ENCODE measurements at regions not wholly inside any gene's neighbourhood (a gene's known extent, or its start where the extent isn't known, plus 50 kb on each side); places are given as distances from the start of the nearest gene placed in this dataset.

DNA sequence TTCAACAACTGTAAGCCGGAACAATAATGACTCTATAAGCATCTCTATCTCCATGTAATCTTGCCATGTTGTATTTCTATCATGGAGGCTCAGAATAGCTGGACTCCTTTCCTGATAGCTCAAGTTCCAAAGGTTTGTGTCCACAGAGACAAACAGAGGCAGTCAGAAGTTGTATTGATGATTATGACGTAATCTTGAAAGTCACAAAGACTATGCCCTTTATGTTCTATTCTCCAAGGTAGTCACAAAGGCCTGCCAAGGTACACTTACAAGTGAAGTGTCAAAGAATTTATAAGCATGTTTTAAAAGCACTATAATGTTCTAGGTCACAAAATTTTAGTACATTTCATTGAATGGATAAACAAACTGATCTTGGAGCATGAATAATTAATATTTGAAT lies 542.2 kb downstream of the CDH11 start:
- no peaks in the 10 kb centered on the region for H3K27me3 ChIP-seq
- no peaks in the 10 kb centered on the region for H3K9me3 ChIP-seq
- H3K27ac ChIP-seq: no peak overlapping the region
- no peaks in the 10 kb centered on the region for H3K36me3 ChIP-seq
- no peak overlapping the region for H3K4me3 ChIP-seq
- DNase-seq (ENCODE audit: low spot score in 2 of 2): no peak
- intact Hi-C loops (cut with DNase I): no loop called here
- H3K4me1 ChIP-seq: no peaks in the 10 kb centered on the region
- TF ChIP-seq, protein P1, sequence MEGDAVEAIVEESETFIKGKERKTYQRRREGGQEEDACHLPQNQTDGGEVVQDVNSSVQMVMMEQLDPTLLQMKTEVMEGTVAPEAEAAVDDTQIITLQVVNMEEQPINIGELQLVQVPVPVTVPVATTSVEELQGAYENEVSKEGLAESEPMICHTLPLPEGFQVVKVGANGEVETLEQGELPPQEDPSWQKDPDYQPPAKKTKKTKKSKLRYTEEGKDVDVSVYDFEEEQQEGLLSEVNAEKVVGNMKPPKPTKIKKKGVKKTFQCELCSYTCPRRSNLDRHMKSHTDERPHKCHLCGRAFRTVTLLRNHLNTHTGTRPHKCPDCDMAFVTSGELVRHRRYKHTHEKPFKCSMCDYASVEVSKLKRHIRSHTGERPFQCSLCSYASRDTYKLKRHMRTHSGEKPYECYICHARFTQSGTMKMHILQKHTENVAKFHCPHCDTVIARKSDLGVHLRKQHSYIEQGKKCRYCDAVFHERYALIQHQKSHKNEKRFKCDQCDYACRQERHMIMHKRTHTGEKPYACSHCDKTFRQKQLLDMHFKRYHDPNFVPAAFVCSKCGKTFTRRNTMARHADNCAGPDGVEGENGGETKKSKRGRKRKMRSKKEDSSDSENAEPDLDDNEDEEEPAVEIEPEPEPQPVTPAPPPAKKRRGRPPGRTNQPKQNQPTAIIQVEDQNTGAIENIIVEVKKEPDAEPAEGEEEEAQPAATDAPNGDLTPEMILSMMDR (IDR thresholded peaks at IDR 0.05): no peak

DNA sequence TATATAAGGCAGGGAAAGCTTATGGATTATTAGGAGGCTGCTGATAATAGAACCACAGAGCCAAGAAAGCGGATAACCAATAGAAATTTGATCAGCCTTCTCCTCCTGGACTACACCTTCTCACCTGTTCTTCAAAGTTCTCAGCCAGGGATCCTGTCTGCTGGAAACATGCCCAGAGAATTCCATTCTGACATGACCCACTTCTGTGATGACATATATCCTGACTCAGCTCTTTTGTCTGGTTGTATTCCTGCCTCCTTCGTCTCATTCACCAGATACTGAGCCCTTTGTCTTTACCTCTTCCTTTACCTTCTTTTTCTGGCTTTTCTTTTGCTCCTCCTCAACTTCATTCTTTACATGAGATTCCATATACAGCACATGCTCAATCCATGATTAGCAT lies 576.1 kb downstream of the CDH11 start:
- Histone ChIP-seq H3K4me3 (no peak overlapping the region), H3K9me3 (no peaks in the 10 kb centered on the region), H3K4me1 (no peaks in the 10 kb centered on the region), H3K27me3 (no peaks in the 10 kb centered on the region), H3K36me3 (no peaks in the 10 kb centered on the region), H3K27ac (no peak overlapping the region)
- DNase-seq (ENCODE audit: low spot score in 2 of 2): no peak
- intact Hi-C loops (cut with DNase I): no loop called here
- TF ChIP-seq, protein P1 (IDR thresholded peaks at IDR 0.05): no peak

DNA sequence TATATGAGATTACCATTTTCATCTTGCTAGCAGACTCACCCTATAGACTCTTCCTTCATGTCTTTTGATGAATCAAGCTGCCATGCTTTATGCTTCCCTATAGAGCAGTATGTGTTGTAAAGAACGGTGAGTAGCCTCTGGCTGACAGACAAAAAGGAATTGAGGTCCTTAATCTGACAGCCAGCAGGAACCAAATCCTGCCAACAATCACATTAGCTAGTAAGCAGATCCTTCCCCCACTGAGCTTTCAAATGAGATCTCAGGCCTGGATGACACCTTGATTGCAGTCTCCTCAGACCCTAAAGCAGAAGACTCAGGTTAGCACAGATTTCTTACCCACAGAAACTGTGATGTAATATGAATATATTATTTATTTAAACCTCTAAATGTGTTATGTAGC lies 577.0 kb downstream of the CDH11 start:
- no peaks in the 10 kb centered on the region for H3K4me1 ChIP-seq
- no peak overlapping the region for H3K4me3 ChIP-seq
- H3K27me3 ChIP-seq: no peaks in the 10 kb centered on the region
- H3K9me3 ChIP-seq: no peaks in the 10 kb centered on the region
- intact Hi-C loops (cut with DNase I): no loop called here
- TF ChIP-seq, protein P1 (IDR thresholded peaks at IDR 0.05): no peak
- H3K36me3 ChIP-seq: no peaks in the 10 kb centered on the region
- no peak overlapping the region for H3K27ac ChIP-seq
- no peak for DNase-seq (ENCODE audit: low spot score in 2 of 2)

DNA sequence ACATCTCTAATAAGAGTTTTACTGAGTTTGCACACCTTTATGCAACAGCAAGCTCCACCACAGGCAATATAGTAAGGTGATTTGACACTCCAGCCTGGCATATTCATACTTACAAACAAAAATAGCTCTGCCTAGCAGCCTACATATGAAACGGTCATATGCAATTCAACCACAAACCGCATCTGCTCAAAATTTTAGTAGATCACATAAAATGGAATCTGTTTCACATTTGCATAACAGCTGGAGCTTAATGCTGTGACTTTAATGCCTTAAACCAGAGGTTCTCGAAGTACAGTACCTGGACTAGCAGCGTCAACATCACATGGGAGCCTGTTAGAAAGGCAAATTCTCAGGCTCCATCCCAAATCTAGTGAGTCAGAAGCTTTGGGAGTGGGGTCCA lies 578.4 kb downstream of the CDH11 start:
- no peaks in the 10 kb centered on the region for H3K36me3 ChIP-seq
- no peak for DNase-seq (ENCODE audit: low spot score in 2 of 2)
- no peaks in the 10 kb centered on the region for H3K9me3 ChIP-seq
- no peak overlapping the region for H3K4me3 ChIP-seq
- H3K27ac ChIP-seq: no peak overlapping the region
- TF ChIP-seq, protein P1 (IDR thresholded peaks at IDR 0.05): no peak
- H3K4me1 ChIP-seq: no peaks in the 10 kb centered on the region
- intact Hi-C loops (cut with DNase I): no loop called here
- no peaks in the 10 kb centered on the region for H3K27me3 ChIP-seq

DNA sequence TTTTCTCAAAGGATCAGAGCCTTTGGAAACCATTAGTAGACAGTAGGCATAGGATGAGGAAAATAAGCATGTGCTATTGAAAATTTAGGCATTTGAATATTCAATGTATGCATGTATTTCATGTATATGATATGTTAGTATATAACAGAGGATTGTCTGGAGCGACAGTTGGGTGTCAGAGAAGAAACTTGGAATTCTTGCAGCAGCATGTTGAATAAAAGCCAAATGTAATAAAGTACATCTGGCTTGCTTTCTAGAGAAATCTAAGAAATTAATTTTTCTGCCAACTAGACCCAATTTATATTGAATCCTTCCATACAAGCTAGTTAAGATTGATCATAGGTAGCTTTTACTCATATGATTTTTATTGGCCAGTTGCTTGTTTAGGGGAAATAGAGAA lies 578.8 kb downstream of the CDH11 start:
- Histone ChIP-seq H3K9me3 (no peaks in the 10 kb centered on the region), H3K36me3 (no peaks in the 10 kb centered on the region), H3K4me1 (no peaks in the 10 kb centered on the region), H3K27me3 (no peaks in the 10 kb centered on the region), H3K27ac (no peak overlapping the region), H3K4me3 (no peak overlapping the region)
- no peak for DNase-seq (ENCODE audit: low spot score in 2 of 2)
- TF ChIP-seq, protein P1 (IDR thresholded peaks at IDR 0.05): no peak
- intact Hi-C loops (cut with DNase I): no loop called here

DNA sequence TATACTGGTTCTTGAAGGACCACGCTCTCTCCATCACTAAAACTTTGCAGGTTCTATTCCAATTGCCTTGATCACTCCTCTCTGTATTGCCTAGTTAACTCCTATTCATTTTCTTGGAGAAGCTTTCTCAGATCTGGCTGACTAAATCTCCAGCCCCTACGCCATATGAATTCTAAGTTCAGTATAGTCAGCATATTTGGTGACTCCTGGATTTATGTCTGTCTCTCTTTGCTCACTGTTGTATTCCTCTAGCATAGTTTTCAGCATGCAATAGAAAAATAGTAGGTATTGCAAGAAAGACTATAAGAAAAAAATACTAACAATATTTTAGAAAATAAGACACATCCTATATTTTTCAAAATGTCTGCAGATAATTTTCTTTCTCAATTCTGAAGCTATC lies 579.7 kb downstream of the CDH11 start:
- Histone ChIP-seq H3K4me1 (no peaks in the 10 kb centered on the region), H3K9me3 (no peaks in the 10 kb centered on the region), H3K36me3 (no peaks in the 10 kb centered on the region), H3K27me3 (no peaks in the 10 kb centered on the region), H3K4me3 (no peak overlapping the region), H3K27ac (no peak overlapping the region)
- no peak for DNase-seq (ENCODE audit: low spot score in 2 of 2)
- intact Hi-C loops (cut with DNase I): no loop called here
- TF ChIP-seq, protein P1 (IDR thresholded peaks at IDR 0.05): no peak

All from ascending aorta (tissue), 2 donors.